ENCODE measurements at regions not wholly inside any gene's neighbourhood (a gene's known extent, or its start where the extent isn't known, plus 50 kb on each side); places are given as distances from the start of the nearest gene placed in this dataset.

DNA sequence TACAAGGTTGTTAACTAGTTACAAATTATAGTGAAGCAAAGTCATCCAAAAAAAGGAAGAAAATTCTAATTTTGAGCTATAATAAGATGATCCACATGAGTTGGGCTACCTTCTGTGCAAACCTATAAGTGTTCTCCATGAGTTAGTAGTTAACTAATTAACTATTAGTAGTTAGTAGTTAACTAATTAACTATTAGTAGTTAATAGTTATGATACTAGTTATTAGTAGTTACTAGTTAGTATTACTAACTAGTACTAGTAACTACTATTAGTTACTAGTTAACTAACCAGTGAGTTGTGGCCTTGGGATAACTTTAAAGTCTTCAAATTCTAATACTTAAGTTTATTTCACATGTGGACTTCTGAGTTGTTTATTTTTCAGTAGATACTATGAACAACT is 453.4 kb upstream of the GRM3 start:
- Mint-ChIP-seq H3K4me1 (ENCODE audit: insufficient read depth, unreplicated experiment) (no peaks in the 10 kb centered on the region), H3K27me3 (ENCODE audit: insufficient read depth, unreplicated experiment) (peaks cover 11% of the 10 kb centered on the region), H3K9me3 (ENCODE audit: unreplicated experiment) (no peaks in the 10 kb centered on the region), H3K4me3 (ENCODE audit: unreplicated experiment) (no peak overlapping the region), H3K27ac (ENCODE audit: low read depth, unreplicated experiment) (no peak overlapping the region), H3K36me3 (ENCODE audit: insufficient read depth, unreplicated experiment) (no peaks in the 10 kb centered on the region)
- no TSS peak for BruUV-seq (replicated peaks)
- CTCF ChIA-PET: interaction anchor here (0.6 kb wide), 1 partner anchor 715 kb away, joined by 5 read pairs; no protein-coding TSS in a partner anchor
- POLR2A ChIA-PET: no interaction called here
- TF ChIP-seq, protein P1, sequence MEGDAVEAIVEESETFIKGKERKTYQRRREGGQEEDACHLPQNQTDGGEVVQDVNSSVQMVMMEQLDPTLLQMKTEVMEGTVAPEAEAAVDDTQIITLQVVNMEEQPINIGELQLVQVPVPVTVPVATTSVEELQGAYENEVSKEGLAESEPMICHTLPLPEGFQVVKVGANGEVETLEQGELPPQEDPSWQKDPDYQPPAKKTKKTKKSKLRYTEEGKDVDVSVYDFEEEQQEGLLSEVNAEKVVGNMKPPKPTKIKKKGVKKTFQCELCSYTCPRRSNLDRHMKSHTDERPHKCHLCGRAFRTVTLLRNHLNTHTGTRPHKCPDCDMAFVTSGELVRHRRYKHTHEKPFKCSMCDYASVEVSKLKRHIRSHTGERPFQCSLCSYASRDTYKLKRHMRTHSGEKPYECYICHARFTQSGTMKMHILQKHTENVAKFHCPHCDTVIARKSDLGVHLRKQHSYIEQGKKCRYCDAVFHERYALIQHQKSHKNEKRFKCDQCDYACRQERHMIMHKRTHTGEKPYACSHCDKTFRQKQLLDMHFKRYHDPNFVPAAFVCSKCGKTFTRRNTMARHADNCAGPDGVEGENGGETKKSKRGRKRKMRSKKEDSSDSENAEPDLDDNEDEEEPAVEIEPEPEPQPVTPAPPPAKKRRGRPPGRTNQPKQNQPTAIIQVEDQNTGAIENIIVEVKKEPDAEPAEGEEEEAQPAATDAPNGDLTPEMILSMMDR (IDR thresholded peaks at IDR 0.05; ENCODE audit: unreplicated experiment): no peak
- no peak for DNase-seq (ENCODE audit: unreplicated experiment)
- intact Hi-C loops (cut with micrococcal nuclease): no loop called here

DNA sequence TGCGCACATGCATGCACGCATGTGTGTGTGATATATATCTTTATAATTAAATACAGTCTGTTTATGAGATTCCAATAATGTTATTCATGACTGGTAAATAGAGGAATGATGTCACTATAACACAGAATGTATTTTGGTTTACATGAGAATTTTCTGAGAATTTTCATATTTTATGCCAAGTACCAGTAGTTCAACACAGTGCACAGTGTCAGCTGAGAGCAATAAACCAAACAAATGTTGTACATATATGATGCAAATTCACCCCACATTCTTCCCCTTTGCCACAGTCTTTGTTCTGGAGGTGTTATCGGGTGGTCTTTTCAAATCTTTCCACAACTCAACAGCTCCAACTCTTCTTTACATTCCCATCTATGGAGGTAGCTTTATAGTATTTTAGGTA is 462.2 kb upstream of the GRM3 start:
- Mint-ChIP-seq H3K27me3 (ENCODE audit: insufficient read depth, unreplicated experiment) (peaks cover 29% of the 10 kb centered on the region), H3K9me3 (ENCODE audit: unreplicated experiment) (peaks cover 7% of the 10 kb centered on the region), H3K4me3 (ENCODE audit: unreplicated experiment) (no peak overlapping the region), H3K4me1 (ENCODE audit: insufficient read depth, unreplicated experiment) (no peaks in the 10 kb centered on the region), H3K36me3 (ENCODE audit: insufficient read depth, unreplicated experiment) (no peaks in the 10 kb centered on the region), H3K27ac (ENCODE audit: low read depth, unreplicated experiment) (no peak overlapping the region)
- intact Hi-C loops (cut with micrococcal nuclease): no loop called here
- DNase-seq (ENCODE audit: unreplicated experiment): no peak
- BruUV-seq (replicated peaks): no TSS peak
- CTCF ChIA-PET: no interaction called here
- POLR2A ChIA-PET: no interaction called here
- TF ChIP-seq, protein P1 (IDR thresholded peaks at IDR 0.05; ENCODE audit: unreplicated experiment): no peak

DNA sequence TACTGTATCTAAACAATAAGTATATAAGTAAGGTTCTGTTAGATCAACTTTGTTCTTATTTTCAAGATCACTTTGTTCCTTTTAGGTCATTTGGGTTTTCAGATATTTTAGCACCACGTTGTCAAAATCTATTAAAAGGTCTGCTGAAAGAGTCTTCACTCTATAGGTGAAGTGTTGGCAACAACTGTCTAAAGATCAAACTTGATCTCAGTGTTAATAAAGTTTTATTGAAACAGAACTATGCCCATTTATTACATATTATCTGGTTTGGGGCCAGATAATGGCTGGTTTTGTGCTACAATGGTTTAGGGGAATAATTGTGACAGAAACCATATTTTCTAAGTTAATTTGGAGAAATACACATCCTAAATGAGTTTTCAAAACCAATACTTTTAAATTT is 478.9 kb upstream of the GRM3 start:
- intact Hi-C loops (cut with micrococcal nuclease): no loop called here
- POLR2A ChIA-PET: no interaction called here
- no TSS peak for BruUV-seq (replicated peaks)

DNA sequence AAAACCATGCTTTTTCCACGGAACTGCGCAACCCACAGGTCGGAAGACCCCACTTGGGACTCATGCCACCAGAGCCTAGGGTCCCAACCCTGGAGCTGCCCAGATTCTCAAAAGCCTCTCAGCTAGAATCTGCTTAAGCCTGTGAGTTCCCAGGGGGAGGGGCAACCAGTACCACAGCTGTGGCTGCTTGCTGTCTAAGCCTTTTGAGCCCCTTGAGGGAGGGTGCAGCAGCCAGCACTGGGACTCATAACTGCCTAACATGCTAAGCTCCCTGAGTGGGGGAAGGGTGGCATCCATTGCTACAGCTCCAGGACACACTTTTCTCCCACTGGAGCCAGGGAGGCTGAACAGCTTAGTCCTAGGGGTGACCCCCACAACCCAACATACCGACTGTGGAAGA is 485.6 kb upstream of the GRM3 start:
- ChIA-PET POLR2A (no interaction called here), CTCF (no interaction called here)
- Mint-ChIP-seq H3K36me3 (ENCODE audit: insufficient read depth, unreplicated experiment) (no peaks in the 10 kb centered on the region), H3K27ac (ENCODE audit: low read depth, unreplicated experiment) (no peak overlapping the region), H3K4me1 (ENCODE audit: insufficient read depth, unreplicated experiment) (no peaks in the 10 kb centered on the region), H3K27me3 (ENCODE audit: insufficient read depth, unreplicated experiment) (no peaks in the 10 kb centered on the region), H3K4me3 (ENCODE audit: unreplicated experiment) (no peak overlapping the region), H3K9me3 (ENCODE audit: unreplicated experiment) (no peaks in the 10 kb centered on the region)
- BruUV-seq (replicated peaks): no TSS peak
- TF ChIP-seq, protein P1 (IDR thresholded peaks at IDR 0.05; ENCODE audit: unreplicated experiment): no peak
- no peak for DNase-seq (ENCODE audit: unreplicated experiment)
- intact Hi-C loops (cut with micrococcal nuclease): no loop called here

More for the DNA sequence above, 478.9 kb upstream of the GRM3 start:
- TF ChIP-seq, protein P1 (IDR thresholded peaks at IDR 0.05; ENCODE audit: unreplicated experiment): no peak
- no peak overlapping the region for H3K27ac Mint-ChIP-seq (ENCODE audit: low read depth, unreplicated experiment)
- no peaks in the 10 kb centered on the region for H3K36me3 Mint-ChIP-seq (ENCODE audit: insufficient read depth, unreplicated experiment)
- CTCF ChIA-PET: no interaction called here
- DNase-seq (ENCODE audit: unreplicated experiment): no peak
- H3K4me3 Mint-ChIP-seq (ENCODE audit: unreplicated experiment): no peak overlapping the region
- no peaks in the 10 kb centered on the region for H3K9me3 Mint-ChIP-seq (ENCODE audit: unreplicated experiment)
- H3K4me1 Mint-ChIP-seq (ENCODE audit: insufficient read depth, unreplicated experiment): no peaks in the 10 kb centered on the region
- H3K27me3 Mint-ChIP-seq (ENCODE audit: insufficient read depth, unreplicated experiment): peaks cover 29% of the 10 kb centered on the region

Measured in MCF 10A (cell line).